ENCODE measurements at regions not wholly inside any gene's neighbourhood (a gene's known extent, or its start where the extent isn't known, plus 50 kb on each side); places are given as distances from the start of the nearest gene placed in this dataset.

GRCh38 chr6:139839506-139840156, 465.2 kb upstream of the CITED2 start:
- DNase-seq: no peak

DNA sequence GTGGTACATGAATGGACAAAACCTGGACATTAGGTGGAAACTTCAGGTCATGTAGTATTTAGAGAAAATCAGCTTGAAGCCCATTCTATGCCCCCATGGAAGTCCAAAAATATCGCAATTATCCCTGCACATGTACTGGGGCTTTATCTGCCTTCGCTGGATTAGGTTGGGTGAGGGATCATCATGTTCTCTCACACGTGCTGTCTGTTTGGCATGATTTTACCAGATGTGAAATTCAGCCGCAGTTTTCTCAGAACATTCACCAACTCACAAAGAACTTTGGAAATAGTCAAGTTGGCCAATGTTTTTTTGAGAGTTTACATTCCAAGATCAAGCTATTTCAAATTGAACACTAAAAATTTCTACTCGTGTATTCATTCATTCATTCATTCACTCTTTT, 459.8 kb upstream of the CITED2 start:
- no peak for DNase-seq

DNA sequence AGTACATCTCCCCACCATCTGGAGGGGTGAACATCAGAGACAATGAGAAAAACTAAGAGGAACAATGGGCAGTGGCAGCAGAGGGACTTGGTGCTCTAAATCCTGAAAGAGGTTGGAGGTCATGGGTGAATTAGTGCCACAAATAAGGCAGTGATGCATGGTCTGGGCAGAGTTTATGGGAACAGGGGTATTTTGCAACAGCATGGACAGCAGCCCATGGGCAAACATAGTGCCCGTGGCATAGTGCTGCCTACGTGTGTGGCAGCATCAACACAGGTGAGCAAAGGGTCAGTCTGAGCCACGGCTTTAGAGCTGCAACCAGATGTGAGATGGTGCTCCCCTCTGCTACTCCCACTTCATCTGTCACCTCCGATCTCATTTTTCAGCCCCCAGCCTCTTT, 459.1 kb upstream of the CITED2 start:
- no peak for DNase-seq

GRCh38 chr6:139832493-139833305, 458.3 kb upstream of the CITED2 start:
- no peak for DNase-seq

DNA sequence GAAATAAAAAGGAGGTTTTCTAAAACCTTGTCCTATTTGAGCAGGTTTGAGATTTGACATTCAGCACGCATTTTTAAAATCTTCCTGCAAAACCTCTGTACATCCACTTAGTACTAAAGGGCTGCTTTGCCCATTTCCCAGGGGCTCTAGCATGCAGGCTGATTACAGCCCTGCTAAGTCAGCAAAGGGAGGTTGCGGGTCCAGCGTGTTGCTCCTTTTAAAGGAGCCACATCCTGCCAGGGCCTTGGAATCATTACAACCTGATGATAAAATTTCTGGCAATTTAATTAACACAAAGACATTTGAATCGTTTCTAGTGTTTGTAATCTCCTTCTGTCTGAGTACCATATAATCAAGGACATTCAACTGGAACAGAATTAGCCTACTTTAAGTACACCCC, 455.1 kb upstream of the CITED2 start:
- no peak for DNase-seq

DNA sequence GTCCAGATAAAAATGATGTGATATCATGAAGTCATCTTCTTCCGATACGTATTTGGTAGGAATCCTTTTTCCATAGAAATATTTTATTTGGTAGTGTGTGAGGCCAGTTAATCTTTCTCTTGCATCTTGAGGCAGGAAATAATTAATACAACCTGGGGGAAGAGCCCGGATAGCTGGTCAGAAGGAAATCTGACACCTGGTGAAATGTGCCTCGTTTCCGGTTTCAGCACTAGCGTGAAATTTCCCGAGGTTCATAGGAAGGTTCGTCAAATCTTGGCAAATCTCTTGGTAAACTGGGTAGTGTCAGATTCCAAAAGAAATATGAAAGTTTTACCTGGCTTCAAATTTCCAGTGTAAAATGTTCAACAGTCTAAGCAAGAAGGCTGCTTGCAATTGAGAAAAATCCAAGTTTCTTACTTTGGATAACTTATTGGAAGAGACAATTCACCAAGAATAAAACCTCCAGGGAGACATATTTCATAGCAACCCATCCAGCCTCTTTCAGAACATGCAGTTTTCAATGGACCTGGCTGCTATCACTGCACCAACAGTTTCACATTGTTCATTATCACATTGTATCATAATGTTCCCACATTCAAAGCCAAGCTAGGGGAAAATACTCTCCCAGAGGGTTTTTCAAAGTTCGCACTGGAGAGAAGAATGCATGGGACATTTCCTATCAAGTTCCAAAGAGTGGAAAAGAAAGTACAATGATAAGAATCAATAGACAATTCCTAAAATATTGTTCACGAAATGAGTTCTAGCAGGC, 454.5 kb upstream of the CITED2 start:
- no peak for DNase-seq

- no peak for DNase-seq
Observed at GRCh38 chr6:139825935-139826374, 451.5 kb upstream of the CITED2 start.

- DNase-seq: no peak
Observed at GRCh38 chr6:139824864-139825263, 450.4 kb upstream of the CITED2 start.

- no peak for DNase-seq
Observed at GRCh38 chr6:139823808-139824126, 449.3 kb upstream of the CITED2 start.

DNA sequence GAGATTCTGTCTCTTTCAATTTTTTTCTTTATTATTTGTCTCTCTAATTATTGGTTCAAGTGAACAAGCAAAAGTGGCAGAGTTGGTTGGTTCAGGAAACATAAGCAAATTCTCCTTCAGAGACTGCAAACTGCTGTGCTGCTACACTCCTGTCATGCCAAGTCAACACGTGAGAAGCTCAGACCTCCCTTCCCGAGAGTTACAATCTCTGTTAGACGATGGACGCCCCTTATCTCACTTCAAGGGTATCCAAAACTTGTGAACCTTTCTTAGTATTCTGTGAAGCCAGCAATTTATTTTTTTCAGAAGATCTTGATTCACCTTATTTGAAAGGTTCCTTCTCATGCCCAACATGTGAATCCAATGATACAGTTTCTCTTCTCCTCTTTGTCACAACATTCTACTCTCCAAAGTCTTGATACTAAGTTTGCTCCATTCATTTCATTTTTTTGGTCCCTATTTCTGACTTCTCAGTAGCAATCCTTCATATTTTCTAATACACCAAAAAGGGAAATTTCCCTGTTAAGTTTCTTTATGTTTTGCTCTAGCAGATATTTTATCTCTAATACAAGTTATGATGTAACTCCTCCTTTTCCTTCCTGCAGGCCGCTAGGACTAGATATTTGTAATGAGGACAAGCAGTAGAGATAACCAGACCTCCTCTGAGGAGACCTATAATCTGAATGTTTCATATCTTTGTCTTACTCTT, 448.8 kb upstream of the CITED2 start:
- DNase-seq: no peak

- no peak for DNase-seq
Observed at GRCh38 chr6:139821676-139822223, 447.3 kb upstream of the CITED2 start.

- DNase-seq: no peak
Observed at GRCh38 chr6:139820210-139820609, 445.8 kb upstream of the CITED2 start.

GRCh38 chr6:139819776-139820175, 445.3 kb upstream of the CITED2 start:
- no peak for DNase-seq

GRCh38 chr6:139812939-139813338, 438.5 kb upstream of the CITED2 start:
- no peak for DNase-seq

DNA sequence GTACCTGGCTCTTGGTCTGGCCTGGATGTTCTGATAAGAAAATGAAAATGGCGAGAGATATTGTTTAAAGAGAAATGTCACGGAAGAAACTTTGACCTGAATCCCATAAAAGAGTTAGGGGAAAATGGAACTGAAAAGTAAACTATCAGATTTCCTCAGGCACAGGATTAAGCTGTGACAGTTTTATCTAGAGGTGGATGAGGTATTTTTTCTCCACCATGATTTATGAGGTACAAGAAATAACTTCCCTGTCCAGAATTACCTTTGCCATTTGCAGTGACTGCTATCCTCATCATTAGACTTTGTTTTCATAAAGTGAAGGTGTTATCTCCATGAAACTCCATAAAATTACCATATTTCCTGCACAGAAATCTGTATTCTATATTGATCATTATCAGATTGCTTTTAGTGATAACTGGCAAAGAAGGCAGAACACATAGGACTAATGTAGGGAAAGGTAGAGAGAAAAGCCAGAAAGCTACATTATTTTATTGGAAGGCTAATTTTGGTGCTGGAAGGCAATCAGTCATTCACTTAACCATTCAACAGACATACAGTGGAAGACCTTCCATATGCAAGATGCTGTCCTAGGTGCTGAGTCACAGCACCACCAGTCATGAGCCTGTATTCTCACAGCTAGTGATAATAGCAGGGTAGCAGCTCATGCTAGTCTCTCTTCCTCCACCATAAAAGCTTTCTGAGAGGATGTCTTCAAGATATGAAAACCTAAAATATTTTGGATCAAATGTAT, 427.3 kb upstream of the CITED2 start:
- no peak for DNase-seq

DNA sequence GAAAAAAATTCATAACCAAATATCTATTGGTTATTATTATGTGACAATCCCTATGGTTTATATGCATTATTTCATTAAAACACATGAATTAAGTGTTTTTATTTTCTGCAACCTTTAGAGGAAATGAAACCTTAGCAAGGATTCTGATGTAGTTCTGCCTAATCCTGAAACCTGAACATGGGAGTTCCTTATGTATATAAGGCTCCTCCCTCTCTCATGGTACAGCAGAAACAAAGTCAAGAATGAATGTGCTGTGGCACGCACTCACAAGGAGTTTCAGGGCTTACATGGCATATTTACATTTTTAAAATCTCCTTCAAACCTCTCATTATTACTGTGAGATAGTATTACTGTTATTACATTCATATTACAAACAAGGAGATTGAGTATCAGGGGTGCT, 426.4 kb upstream of the CITED2 start:
- no peak for DNase-seq

- DNase-seq: no peak
Observed at GRCh38 chr6:139790527-139790926, 416.1 kb upstream of the CITED2 start.

- DNase-seq: no peak
Observed at GRCh38 chr6:139784222-139784769, 409.8 kb upstream of the CITED2 start.

GRCh38 chr6:139779988-139780774, 405.7 kb upstream of the CITED2 start:
- DNase-seq: no peak

DNA sequence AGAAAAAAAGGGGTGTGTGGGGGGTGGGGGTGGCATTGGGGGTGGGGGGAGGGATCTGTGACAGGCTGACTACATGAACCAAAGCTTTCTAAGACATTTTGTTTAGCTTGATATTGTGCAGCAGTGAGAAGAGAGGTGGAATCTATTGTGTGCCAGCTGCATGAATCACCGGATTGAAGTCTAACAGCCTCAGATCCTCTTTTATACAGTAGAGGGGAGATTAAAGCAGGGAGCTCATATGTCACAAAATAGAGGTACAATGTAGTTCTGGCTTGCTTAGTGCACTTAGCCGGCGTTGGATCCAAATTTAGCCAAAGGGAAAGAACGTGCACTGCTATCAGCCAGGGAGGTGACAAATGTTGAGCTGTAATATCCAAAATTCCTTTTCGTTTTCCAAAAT, 404.2 kb upstream of the CITED2 start:
- no peak for DNase-seq

- DNase-seq: no peak
Observed at GRCh38 chr6:139778106-139778505, 403.7 kb upstream of the CITED2 start.
